ENCODE measurements at regions not wholly inside any gene's neighbourhood (a gene's known extent, or its start where the extent isn't known, plus 50 kb on each side); places are given as distances from the start of the nearest gene placed in this dataset.

DNA sequence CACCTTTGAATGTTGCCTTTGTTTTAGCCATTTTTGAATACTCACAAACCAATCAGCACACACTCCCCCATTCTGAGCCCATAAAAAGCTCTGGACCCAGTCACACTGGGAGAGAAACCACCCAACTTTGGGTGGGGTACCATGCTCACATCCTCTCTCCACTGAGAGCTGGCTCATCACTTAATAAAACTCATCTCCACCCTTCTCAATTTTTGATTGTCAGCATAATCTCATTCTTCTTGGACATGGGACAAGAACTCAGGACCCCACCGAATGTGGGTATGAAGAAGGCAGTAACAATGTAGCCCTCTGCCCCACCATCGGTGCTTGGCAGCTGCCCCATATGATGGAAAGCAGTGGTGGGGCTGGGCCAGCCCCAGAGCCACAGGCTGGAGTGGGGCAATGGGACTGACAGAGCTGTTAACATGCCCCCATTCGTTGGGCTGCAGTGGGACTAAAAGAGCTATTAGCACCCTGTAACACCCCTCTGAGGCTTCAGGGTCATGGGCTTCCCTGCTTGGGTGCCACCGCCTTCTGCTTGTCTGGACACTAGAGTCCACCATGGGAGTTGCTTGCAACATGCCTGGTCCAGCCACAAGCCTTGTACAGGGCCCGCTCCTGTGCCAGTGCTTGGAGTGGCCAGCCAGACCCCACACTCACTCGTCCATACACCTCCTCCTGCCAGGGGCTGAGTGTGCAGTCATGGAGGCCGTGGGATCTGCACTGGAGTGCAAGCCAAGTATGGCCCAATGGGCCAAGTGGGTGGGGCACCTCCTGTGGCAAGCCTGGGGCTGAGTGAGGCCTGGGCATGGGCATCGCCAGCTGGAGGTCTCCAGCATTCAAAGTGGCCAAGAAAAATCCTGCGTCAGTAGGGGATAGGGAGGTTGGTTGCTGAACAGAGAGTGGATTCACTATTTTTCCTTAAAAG, 471.1 kb downstream of the TBC1D22A start:
- H3K9me3 Mint-ChIP-seq = peaks cover 6% of the 10 kb centered on the region
- no peak for ATAC-seq (ENCODE audit: low read depth)
- no peak overlapping the region for H3K27ac Mint-ChIP-seq
- no peaks in the 10 kb centered on the region for H3K4me1 Mint-ChIP-seq
- no peak for DNase-seq (ENCODE audit: low spot score in 2 of 2)
- H3K4me3 Mint-ChIP-seq = no peak overlapping the region
- peaks cover 7% of the 10 kb centered on the region for H3K27me3 Mint-ChIP-seq
- no peaks in the 10 kb centered on the region for H3K36me3 Mint-ChIP-seq

DNA sequence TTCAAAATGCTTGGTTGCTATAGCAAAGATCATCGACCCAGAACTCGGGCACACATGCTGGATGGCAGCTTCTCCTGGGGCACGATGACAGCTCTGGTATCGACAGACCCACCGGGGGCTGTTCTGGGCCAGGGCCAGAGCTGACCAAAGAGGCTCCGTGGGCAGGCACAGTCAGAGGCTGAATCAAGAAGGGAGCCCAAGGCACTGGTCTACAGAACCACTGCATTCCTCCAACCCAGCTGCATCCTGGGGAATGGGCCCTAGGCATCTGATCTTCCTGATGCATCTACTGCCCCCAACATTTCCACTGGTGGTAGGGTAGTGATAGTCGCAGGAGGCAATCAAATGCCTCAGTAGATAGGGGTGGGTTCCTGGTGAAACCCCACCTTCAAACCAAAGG, 470.3 kb downstream of the TBC1D22A start:
- H3K9me3 Mint-ChIP-seq = peaks cover 6% of the 10 kb centered on the region
- DNase-seq (ENCODE audit: low spot score in 2 of 2) (no peak), ATAC-seq (ENCODE audit: low read depth) (no peak)
- peaks cover 4% of the 10 kb centered on the region for H3K27me3 Mint-ChIP-seq
- no peak overlapping the region for H3K27ac Mint-ChIP-seq
- H3K4me3 Mint-ChIP-seq = no peak overlapping the region
- no peaks in the 10 kb centered on the region for H3K36me3 Mint-ChIP-seq
- H3K4me1 Mint-ChIP-seq = no peaks in the 10 kb centered on the region

DNA sequence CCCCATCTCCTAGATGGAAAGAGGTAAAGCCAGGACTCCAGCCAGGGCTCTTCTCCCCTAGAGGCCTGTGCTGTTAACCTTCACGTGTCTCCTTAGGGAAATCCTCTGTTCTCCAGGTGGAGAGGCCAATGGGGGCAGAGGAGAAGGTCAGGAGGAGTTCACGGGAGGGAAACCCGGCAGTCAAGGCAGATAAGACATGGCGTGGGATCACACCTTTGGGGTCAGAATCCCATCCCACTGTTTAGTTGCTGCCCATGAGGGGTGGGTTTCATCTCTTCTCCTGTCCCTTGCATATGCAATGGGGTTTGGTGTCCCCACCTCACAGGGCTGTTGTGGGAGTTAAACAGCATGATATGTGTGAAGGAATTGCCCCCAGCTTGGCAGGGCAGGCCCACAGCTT, 469.7 kb downstream of the TBC1D22A start:
- DNase-seq (ENCODE audit: low spot score in 2 of 2) (no peak), ATAC-seq (ENCODE audit: low read depth) (no peak)
- H3K27me3 Mint-ChIP-seq = peaks cover 2% of the 10 kb centered on the region
- H3K4me1 Mint-ChIP-seq = no peaks in the 10 kb centered on the region
- H3K4me3 Mint-ChIP-seq = no peak overlapping the region
- no peaks in the 10 kb centered on the region for H3K36me3 Mint-ChIP-seq
- H3K9me3 Mint-ChIP-seq = peaks cover 6% of the 10 kb centered on the region
- no peak overlapping the region for H3K27ac Mint-ChIP-seq

DNA sequence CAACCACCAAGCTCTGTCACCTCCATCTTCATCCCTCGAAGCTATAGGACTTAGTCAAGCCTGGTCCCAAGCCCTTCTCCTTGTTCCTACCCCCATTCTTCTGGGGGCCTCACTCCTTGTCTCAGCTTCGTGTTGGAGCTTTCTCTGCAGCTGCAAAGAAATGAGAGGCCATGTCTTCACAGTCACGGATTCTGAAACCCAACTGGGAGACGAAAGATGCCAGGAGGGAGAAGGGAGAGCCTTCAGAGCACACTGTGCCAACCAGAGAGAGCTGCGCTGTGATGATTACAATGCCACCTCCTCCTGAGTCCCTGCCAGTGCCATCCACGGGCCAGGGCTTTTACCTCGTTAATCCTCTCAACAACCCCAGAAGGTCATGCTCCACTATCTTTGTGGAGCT, 469.3 kb downstream of the TBC1D22A start:
- no peaks in the 10 kb centered on the region for H3K36me3 Mint-ChIP-seq
- no peak overlapping the region for H3K4me3 Mint-ChIP-seq
- DNase-seq (ENCODE audit: low spot score in 2 of 2) (no peak), ATAC-seq (ENCODE audit: low read depth) (no peak)
- no peak overlapping the region for H3K27ac Mint-ChIP-seq
- peaks cover 5% of the 10 kb centered on the region for H3K9me3 Mint-ChIP-seq
- H3K27me3 Mint-ChIP-seq = peaks cover 1% of the 10 kb centered on the region
- no peaks in the 10 kb centered on the region for H3K4me1 Mint-ChIP-seq

DNA sequence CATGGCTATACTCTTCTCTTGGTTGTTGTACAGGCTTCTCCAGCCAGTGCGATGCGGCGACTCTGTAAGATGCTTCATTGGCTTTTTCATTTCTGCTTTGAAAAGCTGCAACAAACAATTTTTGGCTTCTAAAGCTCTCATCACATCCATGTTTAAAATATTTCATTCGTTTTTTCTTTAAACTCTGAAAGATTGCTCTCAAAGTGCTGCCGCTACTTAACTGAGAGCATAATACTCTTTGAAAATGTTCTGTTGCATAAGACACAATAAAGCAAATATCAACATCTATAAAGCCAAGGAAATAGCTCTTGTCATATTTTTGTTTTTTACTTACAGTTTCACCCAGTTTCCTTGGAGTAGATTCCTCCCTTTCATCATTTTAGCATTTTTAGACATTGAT, 468.3 kb downstream of the TBC1D22A start:
- Mint-ChIP-seq H3K4me3 (no peak overlapping the region), H3K9me3 (peaks cover 5% of the 10 kb centered on the region), H3K27ac (no peak overlapping the region), H3K27me3 (peaks cover 3% of the 10 kb centered on the region), H3K4me1 (no peaks in the 10 kb centered on the region), H3K36me3 (no peaks in the 10 kb centered on the region)
- DNase-seq (ENCODE audit: low spot score in 2 of 2) (no peak), ATAC-seq (ENCODE audit: low read depth) (no peak)

DNA sequence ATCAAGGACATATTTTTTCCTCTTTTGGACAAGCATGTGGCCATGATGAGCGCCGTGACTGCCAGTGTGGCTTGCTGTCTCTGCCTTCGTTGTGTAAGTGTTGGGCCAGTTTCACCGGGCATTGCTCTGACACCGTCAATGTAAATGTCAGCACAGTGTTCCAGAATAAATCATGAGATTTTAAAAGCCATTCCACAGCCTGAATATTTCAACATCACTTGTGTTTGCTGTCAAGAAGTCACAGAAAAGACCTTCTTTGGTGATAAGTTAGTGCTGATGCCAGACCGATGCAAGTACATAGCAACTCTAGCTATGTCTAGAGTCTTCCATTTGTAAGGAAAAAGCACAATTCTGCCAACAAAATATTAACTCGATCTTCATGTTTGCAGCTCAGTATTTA, 467.8 kb downstream of the TBC1D22A start:
- Mint-ChIP-seq H3K4me3 (no peak overlapping the region), H3K9me3 (peaks cover 5% of the 10 kb centered on the region), H3K27me3 (peaks cover 3% of the 10 kb centered on the region), H3K36me3 (no peaks in the 10 kb centered on the region), H3K27ac (no peak overlapping the region), H3K4me1 (no peaks in the 10 kb centered on the region)
- ATAC-seq (ENCODE audit: low read depth) (no peak), DNase-seq (ENCODE audit: low spot score in 2 of 2) (no peak)

DNA sequence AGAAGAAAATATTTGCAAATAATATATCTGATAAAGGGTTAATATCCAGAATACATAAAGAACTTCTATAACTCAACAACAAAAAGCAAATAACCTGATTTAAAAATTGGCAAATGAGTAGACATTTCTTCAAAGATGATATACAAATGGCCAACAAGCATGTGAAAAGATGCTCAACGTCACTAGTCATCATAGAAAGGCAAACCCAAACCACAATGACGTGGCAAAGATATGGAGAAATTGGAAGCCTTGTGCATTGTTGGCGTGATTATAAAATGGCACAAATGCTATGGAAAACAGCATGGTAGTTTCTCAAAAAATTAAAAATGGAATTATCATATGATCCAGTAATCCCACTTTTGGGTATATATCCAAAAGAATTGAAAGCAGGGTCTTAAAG, 466.3 kb downstream of the TBC1D22A start:
- Mint-ChIP-seq H3K9me3 (peaks cover 5% of the 10 kb centered on the region), H3K27ac (no peak overlapping the region)

DNA sequence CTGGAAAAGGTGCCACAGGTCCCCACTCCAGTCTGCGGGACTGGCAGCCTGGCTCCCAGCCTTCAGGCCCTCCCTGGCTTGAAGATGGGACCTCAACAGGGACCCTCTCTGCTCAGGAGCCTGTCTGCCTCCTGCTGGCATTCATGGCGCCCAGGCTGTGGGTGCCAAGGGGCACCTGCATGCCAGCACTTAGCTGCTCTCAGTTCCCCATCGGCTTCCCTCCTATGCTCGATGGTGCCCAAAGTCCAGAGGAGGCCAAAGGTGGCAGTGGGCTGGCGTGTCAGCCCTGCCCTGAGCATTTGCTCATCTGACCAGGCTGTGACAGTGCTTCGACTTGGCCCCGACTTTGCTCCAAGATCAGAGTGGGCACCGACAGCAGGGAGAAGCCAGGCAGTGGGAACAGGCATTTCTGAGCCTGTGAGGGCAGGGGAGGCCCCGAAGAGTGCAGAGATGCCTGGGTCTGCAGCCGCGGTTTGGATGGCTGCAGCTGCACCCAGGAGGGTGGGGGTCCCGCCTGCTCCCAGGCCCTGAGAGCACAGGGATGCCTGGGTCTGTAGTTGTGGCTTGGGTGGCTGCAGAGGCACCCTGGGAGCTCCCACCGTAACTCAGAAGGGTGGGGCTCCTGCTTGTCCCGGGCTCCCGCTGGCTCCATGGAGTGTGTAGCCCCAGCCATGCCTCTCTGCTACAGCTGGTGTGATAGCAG, 463.6 kb downstream of the TBC1D22A start:
- Mint-ChIP-seq H3K27me3 (peaks cover 3% of the 10 kb centered on the region), H3K4me3 (no peak overlapping the region), H3K4me1 (no peaks in the 10 kb centered on the region), H3K36me3 (peaks cover 3% of the 10 kb centered on the region), H3K9me3 (no peaks in the 10 kb centered on the region), H3K27ac (no peak overlapping the region)
- DNase-seq (ENCODE audit: low spot score in 2 of 2) (no peak), ATAC-seq (ENCODE audit: low read depth) (no peak)

More for the DNA sequence above, 466.3 kb downstream of the TBC1D22A start:
- Mint-ChIP-seq H3K4me1 (no peaks in the 10 kb centered on the region), H3K36me3 (no peaks in the 10 kb centered on the region), H3K4me3 (no peak overlapping the region), H3K27me3 (peaks cover 3% of the 10 kb centered on the region)
- ATAC-seq (ENCODE audit: low read depth) (no peak), DNase-seq (ENCODE audit: low spot score in 2 of 2) (no peak)

DNA sequence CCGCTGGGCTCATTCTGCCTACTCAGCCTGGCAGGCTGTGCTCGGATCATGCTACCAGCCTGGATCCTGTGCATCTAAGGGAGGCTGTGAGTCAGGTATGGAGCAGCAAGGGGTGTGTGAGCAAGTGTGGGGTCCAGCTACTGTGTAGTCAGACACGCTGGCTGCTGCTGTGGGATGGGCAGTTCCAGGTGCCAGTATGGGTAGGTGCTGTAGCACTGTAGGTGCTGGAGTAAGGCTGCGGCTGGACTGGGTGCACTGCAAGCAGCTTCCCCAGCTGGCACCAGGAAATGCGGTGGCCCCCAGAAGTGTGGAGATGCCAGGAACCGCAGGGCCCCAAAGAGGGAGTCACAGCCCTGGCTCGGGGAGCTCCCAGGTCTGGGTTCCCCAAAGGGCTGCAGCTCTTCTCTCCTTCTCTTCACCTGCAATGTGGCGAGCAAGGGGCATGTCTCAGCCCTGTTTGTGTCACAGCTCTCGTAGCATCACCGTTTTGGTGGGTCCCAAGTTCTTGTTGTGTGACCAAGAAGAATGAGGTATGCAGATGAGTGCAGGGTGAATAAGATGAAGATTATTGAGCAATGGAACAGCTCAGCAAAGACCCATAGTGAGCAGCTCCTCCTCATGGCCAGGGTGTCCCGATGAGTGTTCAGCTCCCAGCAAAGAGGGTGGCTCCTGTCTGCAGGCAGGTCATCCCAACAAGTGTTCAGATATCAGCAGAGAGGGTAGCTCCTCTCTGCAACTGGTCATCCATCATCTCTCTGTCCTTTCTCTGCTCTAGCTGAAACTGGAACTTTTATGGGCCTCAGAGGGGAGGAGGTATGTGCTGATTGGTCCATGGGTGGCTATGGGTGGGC, 462.9 kb downstream of the TBC1D22A start:
- DNase-seq (ENCODE audit: low spot score in 2 of 2) = no peak
- H3K4me3 Mint-ChIP-seq = no peak overlapping the region
- no peaks in the 10 kb centered on the region for H3K9me3 Mint-ChIP-seq
- no peak overlapping the region for H3K27ac Mint-ChIP-seq
- H3K4me1 Mint-ChIP-seq = no peaks in the 10 kb centered on the region
- H3K36me3 Mint-ChIP-seq = peaks cover 3% of the 10 kb centered on the region
- H3K27me3 Mint-ChIP-seq = peaks cover 3% of the 10 kb centered on the region
- no peak for ATAC-seq (ENCODE audit: low read depth)
